H1 (cell line): ENCODE measurements at regions not wholly inside any gene's neighbourhood (a gene's known extent, or its start where the extent isn't known, plus 50 kb on each side); places are given as distances from the start of the nearest gene placed in this dataset.

ENCODE experiments used
- ATF3 ChIP-seq: IDR thresholded peaks from 2 replicates; pipeline ENCODE4 v1.6.1; 2011; ENCODE audit warnings: low read depth, mild to moderate bottlenecking, low read length; ENCODE audit not compliant: insufficient read depth
- CBX5 ChIP-seq: fragments of 300-800, 300-1000 bp; sonication (generic); IDR thresholded peaks from 2 replicates; pipeline ENCODE4 v1.7.1; 2016; ENCODE audit warnings: antibody characterized with exemption, low read length, low read depth
- CHD2 ChIP-seq: IDR thresholded peaks from 2 replicates; pipeline ENCODE4 v1.6.1; 2012; ENCODE audit warnings: low read length, improper control_type of control experiment
- GABPA ChIP-seq: IDR thresholded peaks from 2 replicates; pipeline ENCODE4 v1.6.1; 2011; ENCODE audit warnings: mild to moderate bottlenecking, low read length, moderate library complexity, borderline replicate concordance; ENCODE audit not compliant: insufficient read depth
- KDM1A ChIP-seq: fragments of 200-600, 300-600 bp; sonication (generic); IDR thresholded peaks from 2 replicates; pipeline ENCODE4 v1.7.1; 2016; ENCODE audit warnings: mild to moderate bottlenecking, low read length, borderline replicate concordance
- KDM5A ChIP-seq: fragments of 200-600 bp; IDR thresholded peaks from 2 replicates; pipeline ENCODE4 v1.7.1; 2012; ENCODE audit warnings: mild to moderate bottlenecking, low read length, inconsistent platforms, mixed read lengths
- TAF1 ChIP-seq: IDR thresholded peaks from 2 replicates; pipeline ENCODE4 v1.6.1; 2011; ENCODE audit warnings: mild to moderate bottlenecking, low read depth, low read length
- TF ChIP-seq, protein P1 (sequence below): fragments of 300-600 bp; sonication (generic); IDR thresholded peaks from 2 replicates; pipeline ENCODE4 v1.7.1; 2012; ENCODE audit warnings: low read length, moderate library complexity, mild to moderate bottlenecking, inconsistent platforms; ENCODE audit not compliant: insufficient replicate concordance
- TF ChIP-seq, protein P2 (sequence below), 3 experiments: IDR thresholded peaks; 1 replicate in 2 of 3; 2 replicates in 1 of 3; pipeline versions ENCODE4 v1.5.1 to v1.6.1; 2011; ENCODE audit warnings: low read length in 3 of 3, mild to moderate bottlenecking in 3 of 3, inconsistent platforms in 2 of 3, low read depth in 1 of 3, moderate library complexity in 1 of 3; ENCODE audit not compliant: insufficient read depth in 1 of 3; ENCODE audit errors: control extremely low read depth in 1 of 3

- TF ChIP-seq, protein P1, sequence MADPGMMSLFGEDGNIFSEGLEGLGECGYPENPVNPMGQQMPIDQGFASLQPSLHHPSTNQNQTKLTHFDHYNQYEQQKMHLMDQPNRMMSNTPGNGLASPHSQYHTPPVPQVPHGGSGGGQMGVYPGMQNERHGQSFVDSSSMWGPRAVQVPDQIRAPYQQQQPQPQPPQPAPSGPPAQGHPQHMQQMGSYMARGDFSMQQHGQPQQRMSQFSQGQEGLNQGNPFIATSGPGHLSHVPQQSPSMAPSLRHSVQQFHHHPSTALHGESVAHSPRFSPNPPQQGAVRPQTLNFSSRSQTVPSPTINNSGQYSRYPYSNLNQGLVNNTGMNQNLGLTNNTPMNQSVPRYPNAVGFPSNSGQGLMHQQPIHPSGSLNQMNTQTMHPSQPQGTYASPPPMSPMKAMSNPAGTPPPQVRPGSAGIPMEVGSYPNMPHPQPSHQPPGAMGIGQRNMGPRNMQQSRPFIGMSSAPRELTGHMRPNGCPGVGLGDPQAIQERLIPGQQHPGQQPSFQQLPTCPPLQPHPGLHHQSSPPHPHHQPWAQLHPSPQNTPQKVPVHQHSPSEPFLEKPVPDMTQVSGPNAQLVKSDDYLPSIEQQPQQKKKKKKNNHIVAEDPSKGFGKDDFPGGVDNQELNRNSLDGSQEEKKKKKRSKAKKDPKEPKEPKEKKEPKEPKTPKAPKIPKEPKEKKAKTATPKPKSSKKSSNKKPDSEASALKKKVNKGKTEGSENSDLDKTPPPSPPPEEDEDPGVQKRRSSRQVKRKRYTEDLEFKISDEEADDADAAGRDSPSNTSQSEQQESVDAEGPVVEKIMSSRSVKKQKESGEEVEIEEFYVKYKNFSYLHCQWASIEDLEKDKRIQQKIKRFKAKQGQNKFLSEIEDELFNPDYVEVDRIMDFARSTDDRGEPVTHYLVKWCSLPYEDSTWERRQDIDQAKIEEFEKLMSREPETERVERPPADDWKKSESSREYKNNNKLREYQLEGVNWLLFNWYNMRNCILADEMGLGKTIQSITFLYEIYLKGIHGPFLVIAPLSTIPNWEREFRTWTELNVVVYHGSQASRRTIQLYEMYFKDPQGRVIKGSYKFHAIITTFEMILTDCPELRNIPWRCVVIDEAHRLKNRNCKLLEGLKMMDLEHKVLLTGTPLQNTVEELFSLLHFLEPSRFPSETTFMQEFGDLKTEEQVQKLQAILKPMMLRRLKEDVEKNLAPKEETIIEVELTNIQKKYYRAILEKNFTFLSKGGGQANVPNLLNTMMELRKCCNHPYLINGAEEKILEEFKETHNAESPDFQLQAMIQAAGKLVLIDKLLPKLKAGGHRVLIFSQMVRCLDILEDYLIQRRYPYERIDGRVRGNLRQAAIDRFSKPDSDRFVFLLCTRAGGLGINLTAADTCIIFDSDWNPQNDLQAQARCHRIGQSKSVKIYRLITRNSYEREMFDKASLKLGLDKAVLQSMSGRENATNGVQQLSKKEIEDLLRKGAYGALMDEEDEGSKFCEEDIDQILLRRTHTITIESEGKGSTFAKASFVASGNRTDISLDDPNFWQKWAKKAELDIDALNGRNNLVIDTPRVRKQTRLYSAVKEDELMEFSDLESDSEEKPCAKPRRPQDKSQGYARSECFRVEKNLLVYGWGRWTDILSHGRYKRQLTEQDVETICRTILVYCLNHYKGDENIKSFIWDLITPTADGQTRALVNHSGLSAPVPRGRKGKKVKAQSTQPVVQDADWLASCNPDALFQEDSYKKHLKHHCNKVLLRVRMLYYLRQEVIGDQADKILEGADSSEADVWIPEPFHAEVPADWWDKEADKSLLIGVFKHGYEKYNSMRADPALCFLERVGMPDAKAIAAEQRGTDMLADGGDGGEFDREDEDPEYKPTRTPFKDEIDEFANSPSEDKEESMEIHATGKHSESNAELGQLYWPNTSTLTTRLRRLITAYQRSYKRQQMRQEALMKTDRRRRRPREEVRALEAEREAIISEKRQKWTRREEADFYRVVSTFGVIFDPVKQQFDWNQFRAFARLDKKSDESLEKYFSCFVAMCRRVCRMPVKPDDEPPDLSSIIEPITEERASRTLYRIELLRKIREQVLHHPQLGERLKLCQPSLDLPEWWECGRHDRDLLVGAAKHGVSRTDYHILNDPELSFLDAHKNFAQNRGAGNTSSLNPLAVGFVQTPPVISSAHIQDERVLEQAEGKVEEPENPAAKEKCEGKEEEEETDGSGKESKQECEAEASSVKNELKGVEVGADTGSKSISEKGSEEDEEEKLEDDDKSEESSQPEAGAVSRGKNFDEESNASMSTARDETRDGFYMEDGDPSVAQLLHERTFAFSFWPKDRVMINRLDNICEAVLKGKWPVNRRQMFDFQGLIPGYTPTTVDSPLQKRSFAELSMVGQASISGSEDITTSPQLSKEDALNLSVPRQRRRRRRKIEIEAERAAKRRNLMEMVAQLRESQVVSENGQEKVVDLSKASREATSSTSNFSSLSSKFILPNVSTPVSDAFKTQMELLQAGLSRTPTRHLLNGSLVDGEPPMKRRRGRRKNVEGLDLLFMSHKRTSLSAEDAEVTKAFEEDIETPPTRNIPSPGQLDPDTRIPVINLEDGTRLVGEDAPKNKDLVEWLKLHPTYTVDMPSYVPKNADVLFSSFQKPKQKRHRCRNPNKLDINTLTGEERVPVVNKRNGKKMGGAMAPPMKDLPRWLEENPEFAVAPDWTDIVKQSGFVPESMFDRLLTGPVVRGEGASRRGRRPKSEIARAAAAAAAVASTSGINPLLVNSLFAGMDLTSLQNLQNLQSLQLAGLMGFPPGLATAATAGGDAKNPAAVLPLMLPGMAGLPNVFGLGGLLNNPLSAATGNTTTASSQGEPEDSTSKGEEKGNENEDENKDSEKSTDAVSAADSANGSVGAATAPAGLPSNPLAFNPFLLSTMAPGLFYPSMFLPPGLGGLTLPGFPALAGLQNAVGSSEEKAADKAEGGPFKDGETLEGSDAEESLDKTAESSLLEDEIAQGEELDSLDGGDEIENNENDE, result no peak
- TF ChIP-seq CBX5 (no peak), KDM1A (no peak), CHD2 (no peak), GABPA (no peak), KDM5A (no peak), TAF1 (no peak), ATF3 (no peak)
- TF ChIP-seq, protein P2, sequence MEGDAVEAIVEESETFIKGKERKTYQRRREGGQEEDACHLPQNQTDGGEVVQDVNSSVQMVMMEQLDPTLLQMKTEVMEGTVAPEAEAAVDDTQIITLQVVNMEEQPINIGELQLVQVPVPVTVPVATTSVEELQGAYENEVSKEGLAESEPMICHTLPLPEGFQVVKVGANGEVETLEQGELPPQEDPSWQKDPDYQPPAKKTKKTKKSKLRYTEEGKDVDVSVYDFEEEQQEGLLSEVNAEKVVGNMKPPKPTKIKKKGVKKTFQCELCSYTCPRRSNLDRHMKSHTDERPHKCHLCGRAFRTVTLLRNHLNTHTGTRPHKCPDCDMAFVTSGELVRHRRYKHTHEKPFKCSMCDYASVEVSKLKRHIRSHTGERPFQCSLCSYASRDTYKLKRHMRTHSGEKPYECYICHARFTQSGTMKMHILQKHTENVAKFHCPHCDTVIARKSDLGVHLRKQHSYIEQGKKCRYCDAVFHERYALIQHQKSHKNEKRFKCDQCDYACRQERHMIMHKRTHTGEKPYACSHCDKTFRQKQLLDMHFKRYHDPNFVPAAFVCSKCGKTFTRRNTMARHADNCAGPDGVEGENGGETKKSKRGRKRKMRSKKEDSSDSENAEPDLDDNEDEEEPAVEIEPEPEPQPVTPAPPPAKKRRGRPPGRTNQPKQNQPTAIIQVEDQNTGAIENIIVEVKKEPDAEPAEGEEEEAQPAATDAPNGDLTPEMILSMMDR (IDR thresholded peaks at IDR 0.05; ENCODE audit: control extremely low read depth in 1 of 3, insufficient read depth in 1 of 3, low read depth in 1 of 3, low read length in 3 of 3), result no peak
Observed at GRCh38 chr6:21968411-21968810, 328.4 kb downstream of the PRL start (continued).
